HS-27A (cell line): ENCODE measurements at regions not wholly inside any gene's neighbourhood (a gene's known extent, or its start where the extent isn't known, plus 50 kb on each side); places are given as distances from the start of the nearest gene placed in this dataset.
A peak's percentile ranks its signal among the peaks of the same experiment; 100 is the strongest.
"Not testable (repeated sequence)": the region's sequence is repeated elsewhere in the genome, so short reads cannot be mapped to it uniquely, and the experiment has no call there.

ENCODE experiments used
- DNase-seq: peaks from one replicate; pipeline ENCODE4 v3.0.0-alpha.2; 2012; ENCODE audit warnings: low read depth, missing footprints

DNA sequence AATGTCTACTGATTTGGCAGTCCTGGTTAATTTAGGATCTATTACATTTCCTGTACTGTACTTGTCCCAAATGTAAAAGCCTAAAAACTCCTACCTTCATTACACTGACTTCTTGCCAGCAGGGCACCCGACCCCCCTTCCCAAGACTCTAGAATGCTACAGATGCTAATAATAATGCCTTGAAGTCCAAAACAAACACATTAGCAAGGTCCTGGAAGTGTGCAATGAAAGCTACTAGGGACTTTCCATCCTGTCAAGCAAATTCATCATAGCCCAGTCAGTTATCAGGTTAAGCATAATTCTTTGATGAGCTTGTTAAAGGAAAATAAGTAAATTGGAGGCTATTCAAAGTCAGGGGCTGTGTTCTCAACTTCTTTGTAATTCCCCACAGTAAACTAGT lies 115.3 kb upstream of the RBBP8 start:
- DNase-seq = no peak

DNA sequence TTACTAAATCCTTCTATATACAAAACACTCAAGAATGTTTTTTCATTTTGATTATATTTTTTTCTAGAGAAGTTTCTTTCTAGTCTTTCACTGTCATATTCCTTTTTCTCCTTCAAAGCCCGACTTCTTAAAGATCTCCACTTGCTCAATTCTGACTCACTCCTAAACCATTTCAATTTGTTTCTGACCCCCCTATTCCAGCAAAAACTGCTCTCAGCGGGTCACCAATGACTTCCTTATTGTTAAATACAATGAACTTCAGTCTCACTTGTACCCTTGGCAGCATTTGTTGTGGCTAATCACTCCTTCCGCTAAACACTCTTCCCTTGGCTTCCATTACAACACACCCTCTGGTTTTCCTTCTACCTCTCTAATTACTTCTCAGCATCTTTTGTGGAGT lies 111.1 kb upstream of the RBBP8 start:
- DNase-seq = peak; percentile 42

DNA sequence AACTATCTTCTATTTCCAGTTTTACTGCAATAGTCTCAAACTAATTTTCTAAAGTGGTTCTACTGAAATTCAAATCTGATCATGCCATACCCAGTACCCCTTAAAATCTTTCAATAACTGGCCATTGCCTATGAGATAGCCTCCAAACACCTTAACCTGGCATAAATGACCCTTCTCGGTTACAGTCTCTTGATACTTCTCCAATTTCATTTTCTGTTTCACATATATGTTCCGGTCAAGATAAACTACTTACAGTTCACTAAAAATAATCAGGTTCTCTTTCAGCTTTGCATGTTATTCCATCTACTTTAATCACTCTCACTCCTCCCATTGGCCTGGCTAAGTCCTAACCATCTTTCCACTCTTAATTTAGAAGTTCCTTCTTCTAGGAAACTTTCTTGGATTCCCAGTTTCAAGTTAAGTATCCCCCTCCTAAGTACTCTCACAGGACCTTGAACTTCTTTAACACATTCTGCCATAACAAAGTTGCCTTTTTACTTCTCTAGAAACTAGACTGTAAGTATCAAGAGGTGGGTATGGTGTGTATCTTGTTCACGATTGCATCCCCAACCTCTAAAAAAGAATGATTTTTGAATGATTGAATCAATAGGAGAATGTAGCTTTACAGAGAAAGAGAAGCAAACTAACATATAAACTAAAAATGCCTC lies 110.2 kb upstream of the RBBP8 start:
- DNase-seq = no peak

DNA sequence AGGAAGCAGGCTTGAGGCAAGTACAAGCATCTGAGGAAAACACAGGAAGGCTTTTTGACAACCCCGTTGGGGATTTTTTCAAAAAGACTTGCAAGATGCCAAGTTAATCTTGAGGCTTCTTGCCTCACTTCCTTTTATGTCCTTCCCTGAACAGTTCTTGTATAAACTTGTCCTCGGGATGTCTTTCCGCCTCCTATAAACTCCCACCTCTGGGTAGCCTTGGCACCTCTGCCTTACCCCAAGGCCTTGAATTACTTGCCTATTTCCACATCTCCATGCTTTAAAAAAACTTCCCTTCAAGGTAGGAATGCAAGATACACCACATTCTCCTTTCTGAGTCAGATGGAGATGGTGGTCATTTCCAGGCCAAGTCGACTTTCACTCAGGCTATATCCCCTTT lies 106.4 kb upstream of the RBBP8 start:
- DNase-seq = no peak

DNA sequence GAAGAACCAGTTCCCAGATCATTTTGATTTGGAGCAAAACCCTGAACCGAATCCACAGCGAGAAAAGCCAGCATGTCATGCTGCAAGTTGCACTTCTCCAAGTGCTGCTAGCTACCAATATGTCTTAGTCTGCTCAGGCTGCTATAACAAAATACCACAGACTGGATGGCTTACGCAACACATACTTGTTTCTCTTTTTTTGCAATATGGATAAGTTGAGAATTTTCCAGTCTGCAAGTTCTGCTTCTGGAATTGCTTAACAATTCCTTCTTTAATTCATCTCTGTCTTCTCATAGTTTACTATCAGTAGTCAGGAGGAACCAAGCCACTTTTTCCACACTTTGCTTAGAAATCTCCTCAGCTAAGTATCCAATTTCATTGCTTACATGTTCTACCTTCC lies 105.9 kb upstream of the RBBP8 start:
- no peak for DNase-seq

- DNase-seq = no peak
Observed at GRCh38 chr18:22827741-22828140, 105.4 kb upstream of the RBBP8 start.

- no peak for DNase-seq
Observed at GRCh38 chr18:22828171-22828570, 105.0 kb upstream of the RBBP8 start.

DNA sequence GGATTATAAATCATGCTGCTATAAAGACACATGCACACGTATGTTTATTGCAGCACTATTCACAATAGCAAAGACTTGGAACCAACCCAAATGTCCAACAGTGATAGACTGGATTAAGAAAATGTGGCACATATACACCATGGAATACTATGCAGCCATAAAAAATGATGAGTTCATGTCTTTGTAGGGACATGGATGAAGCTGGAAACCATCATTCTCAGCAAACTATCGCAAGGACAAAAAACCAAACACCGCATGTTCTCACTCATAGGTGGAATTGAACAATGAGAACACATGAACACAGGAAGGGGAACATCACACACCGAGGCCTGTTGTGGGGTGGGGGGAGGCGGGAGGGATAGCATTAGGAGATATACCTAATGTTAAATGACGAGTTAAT lies 104.5 kb upstream of the RBBP8 start:
- DNase-seq = not testable (repeated sequence)

GRCh38 chr18:22829781-22830180 lies 103.3 kb upstream of the RBBP8 start:
- no peak for DNase-seq

GRCh38 chr18:22830511-22830910 lies 102.6 kb upstream of the RBBP8 start:
- DNase-seq = no peak

DNA sequence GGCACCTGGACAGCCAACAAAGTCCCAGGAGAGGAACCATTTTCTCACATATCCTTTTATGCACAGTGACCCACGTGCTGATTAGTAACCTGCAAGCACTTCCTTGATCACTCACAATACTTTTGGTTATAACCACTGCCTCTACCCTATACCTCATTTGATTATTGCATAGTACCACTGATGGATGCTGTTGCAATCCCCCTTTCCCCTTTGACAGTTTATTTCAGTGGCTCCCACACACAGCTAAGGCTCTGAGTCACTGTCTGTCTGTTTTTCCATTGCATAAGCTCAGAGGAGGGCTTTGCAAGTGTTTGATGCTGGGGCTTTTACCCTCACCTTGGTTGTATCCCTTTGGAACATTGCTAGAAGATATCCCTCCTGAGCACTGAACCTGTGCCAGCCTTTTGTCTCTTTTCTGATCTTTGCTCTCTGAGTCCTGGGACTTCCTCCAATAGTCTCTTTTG lies 101.7 kb upstream of the RBBP8 start:
- DNase-seq = no peak

- no peak for DNase-seq
Observed at GRCh38 chr18:22836932-22837331, 96.2 kb upstream of the RBBP8 start.

GRCh38 chr18:22838221-22838620 lies 94.9 kb upstream of the RBBP8 start:
- no peak for DNase-seq

- no peak for DNase-seq
Observed at GRCh38 chr18:22838639-22839277, 94.4 kb upstream of the RBBP8 start.

- no peak for DNase-seq
Observed at GRCh38 chr18:22839340-22839821, 93.7 kb upstream of the RBBP8 start.

DNA sequence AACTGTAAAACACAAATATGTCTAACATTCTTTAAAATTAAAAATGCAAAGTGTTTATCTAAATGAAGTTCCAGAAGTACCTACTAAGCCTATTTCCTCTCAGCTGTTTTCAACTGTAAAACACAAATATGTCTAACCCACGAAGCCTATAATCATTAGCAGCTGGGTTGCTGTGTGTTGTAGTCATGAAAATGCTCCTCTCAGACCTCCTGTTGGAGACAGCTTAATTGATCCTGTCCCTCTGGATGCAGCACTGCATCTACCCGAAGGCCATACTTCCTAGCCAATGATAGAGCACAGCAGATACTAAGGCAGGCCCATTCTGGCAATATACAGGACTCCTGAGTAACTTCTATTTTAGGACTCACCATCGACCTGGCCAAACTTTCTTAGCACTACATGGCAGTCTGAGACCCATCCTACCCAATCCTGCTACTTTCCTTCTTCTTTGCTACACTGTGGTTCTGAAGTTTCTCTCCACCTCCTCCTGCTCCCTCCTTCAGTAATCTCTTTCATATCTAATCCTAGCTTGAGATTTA lies 92.5 kb upstream of the RBBP8 start:
- no peak for DNase-seq

- no peak for DNase-seq
Observed at GRCh38 chr18:22841840-22842239, 91.3 kb upstream of the RBBP8 start.

- no peak for DNase-seq
Observed at GRCh38 chr18:22844190-22844589, 88.9 kb upstream of the RBBP8 start.

- no peak for DNase-seq
Observed at GRCh38 chr18:22844628-22845027, 88.5 kb upstream of the RBBP8 start.

DNA sequence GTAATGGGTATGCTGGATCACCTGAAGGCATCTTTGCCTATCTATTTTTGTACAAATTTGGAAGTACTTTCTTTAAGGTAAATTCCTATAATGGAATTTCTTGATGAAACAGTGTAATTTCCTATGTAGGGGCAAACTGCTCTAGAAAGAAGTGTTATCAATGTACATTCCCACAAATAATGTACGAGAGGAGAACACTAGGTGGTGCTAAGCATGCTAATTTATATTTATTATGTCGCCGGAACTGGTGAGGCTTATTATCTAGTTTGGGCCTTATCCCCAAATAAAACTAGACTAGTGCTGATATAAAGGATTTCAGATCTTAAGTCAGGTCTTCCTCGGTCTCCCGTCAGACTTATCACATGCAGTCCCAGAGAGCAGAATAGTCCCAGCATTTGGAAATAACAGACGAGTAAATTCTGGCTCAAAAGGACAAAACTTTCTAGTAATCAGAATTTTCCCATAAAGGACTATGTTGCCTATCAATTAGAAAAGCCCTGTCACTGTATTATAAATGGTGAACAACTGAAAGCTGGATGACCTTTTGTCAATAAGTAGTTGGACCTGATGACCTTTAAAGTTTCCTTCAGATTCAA lies 86.9 kb upstream of the RBBP8 start:
- DNase-seq = no peak

DNA sequence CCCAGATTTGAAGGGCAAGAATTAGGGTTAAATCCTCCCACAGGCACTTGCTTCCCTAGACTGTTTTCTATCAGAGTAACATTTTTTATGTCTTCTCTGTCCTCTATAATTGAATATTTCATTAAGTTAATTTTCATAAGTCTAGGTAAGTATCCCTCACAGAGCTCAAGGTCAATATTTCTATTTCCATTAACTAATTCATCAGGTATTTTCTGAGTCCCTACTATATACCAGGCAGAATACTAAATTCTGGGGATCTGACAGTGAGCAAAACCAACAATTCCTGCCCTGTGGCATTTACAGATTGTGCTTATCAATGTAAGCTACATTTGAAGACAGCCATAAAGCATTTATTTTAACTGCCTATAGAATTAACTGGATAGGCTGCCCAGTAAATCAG lies 86.4 kb upstream of the RBBP8 start:
- DNase-seq = no peak

DNA sequence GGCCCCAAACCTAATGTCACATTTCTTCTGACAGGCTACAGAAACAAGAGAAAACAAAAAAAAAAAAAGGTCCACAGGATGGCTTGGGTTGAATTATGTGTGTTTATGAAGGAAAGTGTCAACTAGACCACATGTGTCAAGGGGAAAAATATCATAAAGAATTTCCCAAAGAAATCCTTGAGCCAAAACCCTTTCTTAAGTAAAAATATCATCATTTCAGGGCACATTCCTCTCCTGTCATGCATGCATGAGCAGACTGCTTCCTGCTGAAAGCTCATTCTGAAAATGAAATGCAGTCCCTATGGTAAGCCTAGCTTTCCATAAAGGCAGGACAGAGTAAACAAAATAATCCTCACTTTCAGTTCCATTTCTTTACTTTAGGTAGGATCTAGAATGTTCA lies 85.7 kb upstream of the RBBP8 start:
- DNase-seq = no peak

DNA sequence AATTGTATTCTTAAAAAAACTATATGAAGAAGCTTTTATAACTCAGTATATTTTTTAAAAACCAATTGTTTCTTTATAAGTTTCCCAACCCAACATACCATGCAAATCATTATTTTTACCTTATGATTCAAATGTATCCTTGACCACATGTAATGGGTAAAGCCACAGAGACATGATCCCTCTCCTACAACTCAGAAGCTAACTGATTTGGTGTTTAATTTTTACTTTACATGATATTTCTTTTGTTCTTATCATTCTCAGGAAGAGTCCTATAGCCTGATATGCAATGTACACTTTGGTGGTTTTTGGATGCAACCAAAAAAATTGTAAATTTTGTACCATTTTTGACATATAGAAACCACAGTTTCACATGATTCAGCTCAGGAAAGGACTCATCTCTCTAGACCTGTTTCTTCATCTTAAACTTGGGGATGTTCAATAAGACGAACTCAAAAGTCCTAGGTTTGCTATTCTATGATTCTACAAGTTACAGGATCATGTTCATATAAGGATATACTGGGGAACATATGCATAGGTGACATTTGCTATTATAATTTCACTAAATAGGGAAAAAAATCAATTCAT lies 85.2 kb upstream of the RBBP8 start:
- no peak for DNase-seq
